22Rv1 (cell line): ENCODE measurements at regions not wholly inside any gene's neighbourhood (a gene's known extent, or its start where the extent isn't known, plus 50 kb on each side); places are given as distances from the start of the nearest gene placed in this dataset.

ENCODE experiments used
- H3K27ac ChIP-seq: fragments of 450-650 bp; 2 replicates; pipeline ENCODE4 v1.5.1; 2017
- CTCF ChIP-seq: fragments of 450-650 bp; IDR thresholded peaks from 2 replicates; pipeline ENCODE4 v1.5.1; 2017; ENCODE audit warnings: mild to moderate bottlenecking
- ZFX ChIP-seq: fragments of 450-650 bp; IDR thresholded peaks from 2 replicates; pipeline ENCODE4 v1.6.1; 2017; ENCODE audit warnings: antibody characterized with exemption, borderline replicate concordance

GRCh38 chr5:52255308-52255707 is 532.4 kb upstream of the ITGA1 start:
- no peak for TF ChIP-seq CTCF
- no peak for TF ChIP-seq ZFX
- no peak overlapping the region for H3K27ac ChIP-seq

DNA sequence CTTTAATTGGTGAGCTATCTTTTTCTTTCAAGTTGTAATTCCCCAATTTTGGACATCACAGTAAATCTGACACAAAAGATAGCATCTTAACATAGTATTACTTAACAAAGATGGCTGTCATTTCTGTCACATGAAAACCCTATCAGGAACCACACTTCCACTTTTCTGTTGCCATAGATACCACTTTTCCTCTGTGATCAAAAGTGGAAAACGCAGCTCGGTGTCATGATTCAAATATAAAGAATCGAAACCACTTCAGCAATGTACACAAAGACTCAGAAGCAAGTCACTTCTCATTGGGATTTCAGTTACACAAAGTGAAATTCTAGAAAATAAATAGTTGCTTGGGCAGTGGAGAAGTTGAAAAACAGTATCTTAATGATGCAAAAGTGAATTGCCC is 524.9 kb upstream of the ITGA1 start:
- TF ChIP-seq ZFX (no peak), CTCF (no peak)
- H3K27ac ChIP-seq, result no peak overlapping the region

- H3K27ac ChIP-seq, result no peak overlapping the region
- TF ChIP-seq ZFX (no peak), CTCF (no peak)
Measured at GRCh38 chr5:52269401-52269800, 518.3 kb upstream of the ITGA1 start.

DNA sequence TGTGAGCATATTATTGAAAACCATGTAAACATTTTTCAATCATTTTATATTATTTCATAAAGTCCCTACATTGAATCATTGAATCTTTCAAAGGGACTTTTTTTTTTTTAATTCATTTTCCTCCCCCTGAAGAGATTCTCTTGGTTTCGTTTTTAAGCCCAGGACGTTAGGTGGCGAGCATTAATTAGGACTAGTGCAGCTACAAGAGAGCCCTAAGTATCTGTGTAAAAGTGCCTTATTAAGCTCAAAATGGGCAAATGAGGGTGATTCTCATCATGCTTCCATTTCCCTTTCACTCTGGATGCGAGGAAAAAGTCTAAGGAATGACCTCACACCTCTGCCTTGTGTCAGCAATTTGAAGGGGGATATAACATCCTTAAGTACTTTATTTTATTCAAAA is 517.9 kb upstream of the ITGA1 start:
- TF ChIP-seq CTCF (no peak), ZFX (no peak)
- H3K27ac ChIP-seq, result no peak overlapping the region

- TF ChIP-seq ZFX, result no peak
- no peak for TF ChIP-seq CTCF
- no peak overlapping the region for H3K27ac ChIP-seq
Measured at GRCh38 chr5:52275639-52276038, 512.1 kb upstream of the ITGA1 start.

DNA sequence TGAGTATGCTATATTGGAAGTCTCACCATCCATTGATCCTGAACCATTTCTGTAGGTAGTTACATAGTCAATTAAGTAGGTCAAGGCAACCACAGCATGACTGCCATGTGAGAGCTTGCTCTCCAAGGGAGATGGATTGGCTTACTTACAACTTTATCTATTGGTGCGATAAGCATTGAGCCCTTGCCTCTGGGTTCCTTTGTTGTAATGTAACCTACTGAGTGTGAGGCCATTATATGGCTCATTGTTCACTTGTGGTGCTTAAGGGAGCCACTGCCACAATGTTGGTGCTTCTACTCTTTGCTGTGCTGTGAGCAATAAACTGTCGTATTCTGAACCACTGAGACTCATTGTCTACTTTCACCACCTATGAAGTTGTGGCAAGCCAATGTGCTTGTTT is 510.6 kb upstream of the ITGA1 start:
- H3K27ac ChIP-seq, result no peak overlapping the region
- no peak for TF ChIP-seq ZFX

GRCh38 chr5:52282647-52283046 is 505.1 kb upstream of the ITGA1 start:
- TF ChIP-seq ZFX (no peak), CTCF (no peak)

GRCh38 chr5:52283221-52283620 is 504.5 kb upstream of the ITGA1 start:
- TF ChIP-seq ZFX, result no peak
- TF ChIP-seq CTCF, result no peak
- no peak overlapping the region for H3K27ac ChIP-seq

More at GRCh38 chr5:52282647-52283046, 505.1 kb upstream of the ITGA1 start:
- H3K27ac ChIP-seq, result no peak overlapping the region
